GM18873 (cell line): ENCODE measurements at regions not wholly inside any gene's neighbourhood (a gene's known extent, or its start where the extent isn't known, plus 50 kb on each side); places are given as distances from the start of the nearest gene placed in this dataset.

ENCODE experiments used
- ATAC-seq: cut with Tn5 transposase; IDR thresholded peaks from one replicate; pipeline ENCODE4 v1.9.1; 2021; ENCODE audit warnings: mild to moderate bottlenecking, moderate library complexity, moderate number of reproducible peaks; ENCODE audit not compliant: unreplicated experiment, low FRiP score

GRCh38 chr1:201759194-201759815 lies 69.7 kb upstream of the IPO9 start:
- ATAC-seq, result no peak

GRCh38 chr1:201760516-201760915 lies 68.4 kb upstream of the IPO9 start:
- no peak for ATAC-seq

DNA sequence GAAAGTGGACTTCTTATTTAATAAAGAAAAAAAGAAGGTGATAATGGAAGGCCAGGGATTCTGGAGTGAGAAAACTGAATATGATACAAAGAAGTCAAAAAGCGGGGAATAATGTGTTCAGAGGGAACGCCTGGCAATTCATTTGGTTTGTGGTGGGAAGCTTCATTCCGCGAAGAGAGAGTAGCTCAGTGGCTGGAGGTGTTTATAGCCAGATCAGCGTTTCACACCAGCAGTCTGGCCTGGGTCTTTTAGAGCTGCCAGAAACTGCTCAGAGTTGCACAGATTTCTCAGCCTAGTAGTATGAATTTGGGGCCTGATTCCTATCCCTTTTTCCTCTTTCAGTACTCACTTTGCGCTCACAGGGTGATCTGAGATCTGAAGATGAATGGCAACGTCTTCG lies 67.8 kb upstream of the IPO9 start:
- ATAC-seq, result no peak

DNA sequence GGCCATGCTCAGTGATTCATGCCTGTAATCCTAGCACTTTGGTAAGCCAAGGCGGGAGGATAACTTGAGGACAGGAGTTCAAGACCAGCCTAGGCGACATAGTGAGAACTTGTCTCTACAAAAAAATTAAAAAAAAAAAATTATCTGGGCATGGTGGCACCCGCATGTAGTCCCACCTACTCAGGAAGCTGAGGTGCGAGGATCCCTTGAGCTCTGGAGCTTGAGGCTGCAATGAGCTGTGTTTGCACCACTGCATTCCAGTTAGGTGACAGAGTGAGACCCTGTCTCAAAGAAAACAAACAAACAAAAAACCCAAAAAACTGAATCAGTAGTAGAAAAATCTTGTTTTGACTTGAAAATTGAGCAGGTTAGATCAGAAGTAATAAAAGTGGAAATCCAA lies 67.1 kb upstream of the IPO9 start:
- ATAC-seq, result no peak

GRCh38 chr1:201762381-201762780 lies 66.6 kb upstream of the IPO9 start:
- no peak for ATAC-seq

DNA sequence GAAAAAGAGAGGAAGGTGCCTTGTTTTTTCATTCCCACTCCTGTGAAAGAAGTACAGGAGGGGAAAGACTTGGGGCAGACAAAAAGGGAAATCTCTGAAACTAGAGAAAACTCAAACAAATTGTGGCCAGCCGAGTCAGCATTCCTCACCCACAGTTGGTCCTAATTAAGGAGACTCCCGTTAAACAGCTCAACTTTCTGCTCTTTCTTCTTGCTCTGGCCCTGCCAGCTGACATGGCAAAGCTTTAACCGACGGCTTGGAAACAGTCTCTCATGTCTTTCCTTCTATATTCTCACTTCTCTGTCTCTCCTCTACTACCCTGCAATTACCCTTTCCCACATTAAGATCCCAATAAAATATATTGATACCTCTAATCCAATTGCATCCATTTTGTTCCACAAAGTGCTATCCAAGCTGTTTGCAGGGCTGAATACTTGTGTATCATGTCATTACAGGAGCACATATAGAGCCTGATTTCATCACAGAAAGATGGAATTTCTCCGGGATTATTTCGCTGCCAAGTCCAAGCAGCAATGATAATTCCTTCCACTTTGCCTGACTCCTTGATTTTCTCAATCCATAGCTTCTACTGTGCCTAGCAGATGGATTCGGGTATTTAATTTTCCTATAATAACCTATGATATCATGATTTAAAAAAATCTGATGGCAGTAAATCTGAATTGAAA lies 65.4 kb upstream of the IPO9 start:
- no peak for ATAC-seq

DNA sequence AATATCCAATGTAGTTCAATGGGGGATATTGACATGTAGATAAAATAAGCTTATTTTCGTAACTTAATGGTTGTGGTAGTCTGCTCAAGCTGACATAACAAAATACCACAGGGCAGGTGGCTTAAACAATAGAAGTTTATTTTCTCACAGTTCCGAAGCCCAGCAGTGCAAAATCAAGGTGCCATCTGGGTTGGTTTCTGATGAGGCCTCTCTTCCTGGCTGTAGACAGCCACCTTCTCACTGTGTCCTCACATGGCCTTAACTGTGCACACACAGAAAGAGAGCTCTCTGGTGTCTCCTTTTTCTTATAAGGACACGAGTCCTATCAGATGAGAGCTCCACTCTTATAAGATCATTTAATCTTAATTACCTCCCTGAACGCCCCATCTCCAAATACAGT lies 64.8 kb upstream of the IPO9 start:
- ATAC-seq, result no peak

GRCh38 chr1:201764579-201764978 lies 64.4 kb upstream of the IPO9 start:
- ATAC-seq, result no peak

DNA sequence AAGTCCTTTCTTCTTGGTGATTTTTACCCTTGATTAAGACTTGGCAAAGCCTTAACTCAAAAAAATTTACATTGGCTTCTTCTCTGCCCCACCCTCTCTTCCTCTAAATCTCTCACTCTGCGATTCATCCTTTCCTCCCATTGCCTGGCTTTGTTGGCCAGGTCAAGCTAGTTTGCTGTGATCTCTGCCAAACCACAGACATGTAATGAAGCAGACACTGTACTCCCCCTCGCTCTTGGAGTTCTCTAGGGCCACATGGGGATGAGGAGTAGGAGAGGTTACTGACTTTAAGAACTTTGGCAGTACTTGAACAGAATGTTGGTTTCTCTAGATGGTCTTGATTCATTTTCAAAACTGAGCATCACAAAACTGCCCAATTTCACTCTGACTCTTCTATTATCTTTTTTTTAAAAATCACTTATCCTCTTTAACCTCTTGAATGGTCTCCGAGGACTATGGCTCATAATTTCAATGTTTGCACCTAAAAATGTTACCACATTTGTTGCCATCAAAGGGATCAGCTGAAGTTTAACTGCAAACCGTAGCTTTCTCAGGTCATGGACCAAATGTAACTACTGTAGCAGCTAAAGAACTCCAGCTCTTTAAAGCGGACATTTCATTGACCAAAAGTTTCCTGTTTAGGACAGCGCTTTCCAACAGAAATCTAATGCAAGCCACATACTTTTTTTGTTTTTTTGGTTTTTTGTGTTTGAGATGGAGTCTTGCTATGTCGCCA lies 62.7 kb upstream of the IPO9 start:
- no peak for ATAC-seq

GRCh38 chr1:201767339-201767738 lies 61.6 kb upstream of the IPO9 start:
- no peak for ATAC-seq

DNA sequence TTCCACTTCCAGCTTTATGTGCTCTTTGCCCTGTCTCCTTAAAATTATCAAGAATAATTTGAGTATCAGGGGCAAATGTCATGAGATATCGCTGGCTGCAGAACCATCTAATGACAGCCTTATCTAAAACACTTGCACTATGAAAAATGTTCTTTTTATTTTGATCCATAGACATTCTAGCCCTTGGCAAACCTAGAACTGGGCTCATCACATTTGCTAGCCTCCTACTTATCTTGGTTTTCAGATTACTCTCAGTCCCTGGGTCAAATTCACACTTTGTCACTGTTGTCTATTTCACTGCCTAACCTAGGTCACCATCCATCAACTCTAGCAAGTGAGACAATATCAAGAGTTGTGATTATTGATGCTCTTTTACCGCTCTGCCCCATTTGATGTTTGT lies 59.9 kb upstream of the IPO9 start:
- no peak for ATAC-seq

GRCh38 chr1:201769966-201770365 lies 59.0 kb upstream of the IPO9 start:
- no peak for ATAC-seq

DNA sequence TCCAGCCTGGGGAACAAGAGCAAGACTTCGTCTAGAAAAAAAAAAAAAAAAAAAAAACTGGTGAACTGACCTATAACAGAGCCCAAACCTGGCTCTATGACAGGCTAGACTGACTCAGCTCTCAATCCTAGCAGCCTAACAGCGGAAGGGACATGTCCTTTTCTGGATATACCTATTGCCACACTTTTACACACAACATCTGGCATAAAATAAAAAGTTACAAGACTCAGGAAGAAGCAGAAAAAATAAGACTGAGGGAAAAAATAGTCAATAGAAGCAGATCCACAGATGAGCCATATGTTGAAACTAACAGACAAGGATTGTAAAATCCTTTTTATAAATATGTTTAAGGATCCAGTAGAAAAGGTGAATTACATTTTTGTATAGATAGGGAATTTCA lies 57.5 kb upstream of the IPO9 start:
- ATAC-seq, result no peak

DNA sequence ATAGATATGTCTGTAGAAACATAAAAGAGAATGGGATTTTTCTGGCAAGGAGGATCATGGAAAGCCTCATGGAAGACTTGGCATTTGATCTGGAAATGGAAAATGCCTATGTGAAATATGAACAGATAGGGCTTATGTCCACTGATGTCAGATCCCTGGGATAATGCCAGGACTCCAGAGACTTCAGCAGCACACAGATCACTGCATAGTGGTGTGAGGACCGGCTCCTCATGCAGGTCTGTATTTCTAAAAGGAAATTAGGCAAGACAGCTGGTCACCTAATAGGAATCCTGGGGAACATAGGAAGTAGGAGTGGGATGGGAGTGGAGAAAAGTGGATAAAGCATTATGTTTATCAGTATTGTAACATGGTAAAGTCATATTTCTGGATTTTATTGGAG lies 56.8 kb upstream of the IPO9 start:
- ATAC-seq, result no peak

DNA sequence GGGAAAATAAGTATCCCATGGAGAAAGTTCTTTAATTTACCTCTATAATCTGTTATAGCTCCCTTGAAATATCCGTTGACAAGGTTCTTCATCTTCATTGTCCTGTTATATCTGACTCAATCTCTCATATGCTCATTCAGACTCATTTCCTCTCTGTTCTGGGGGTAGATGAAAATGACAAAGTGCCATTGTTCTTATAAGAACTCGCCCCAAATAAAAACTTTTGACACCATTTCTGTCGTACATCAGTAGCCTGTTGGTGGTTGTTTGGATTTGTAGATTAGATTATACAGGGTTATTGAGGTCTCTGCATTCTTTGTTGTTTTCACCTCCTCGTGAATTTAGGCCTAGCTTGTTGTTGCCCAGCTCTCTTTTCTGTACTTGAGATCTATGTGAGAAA lies 55.2 kb upstream of the IPO9 start:
- no peak for ATAC-seq

- no peak for ATAC-seq
These were observed 54.6 kb upstream of the IPO9 start for GRCh38 chr1:201774224-201774982.

- ATAC-seq, result no peak
These were observed 54.0 kb upstream of the IPO9 start for GRCh38 chr1:201774983-201775344.

- ATAC-seq, result no peak
These were observed 53.6 kb upstream of the IPO9 start for GRCh38 chr1:201775380-201775779.

DNA sequence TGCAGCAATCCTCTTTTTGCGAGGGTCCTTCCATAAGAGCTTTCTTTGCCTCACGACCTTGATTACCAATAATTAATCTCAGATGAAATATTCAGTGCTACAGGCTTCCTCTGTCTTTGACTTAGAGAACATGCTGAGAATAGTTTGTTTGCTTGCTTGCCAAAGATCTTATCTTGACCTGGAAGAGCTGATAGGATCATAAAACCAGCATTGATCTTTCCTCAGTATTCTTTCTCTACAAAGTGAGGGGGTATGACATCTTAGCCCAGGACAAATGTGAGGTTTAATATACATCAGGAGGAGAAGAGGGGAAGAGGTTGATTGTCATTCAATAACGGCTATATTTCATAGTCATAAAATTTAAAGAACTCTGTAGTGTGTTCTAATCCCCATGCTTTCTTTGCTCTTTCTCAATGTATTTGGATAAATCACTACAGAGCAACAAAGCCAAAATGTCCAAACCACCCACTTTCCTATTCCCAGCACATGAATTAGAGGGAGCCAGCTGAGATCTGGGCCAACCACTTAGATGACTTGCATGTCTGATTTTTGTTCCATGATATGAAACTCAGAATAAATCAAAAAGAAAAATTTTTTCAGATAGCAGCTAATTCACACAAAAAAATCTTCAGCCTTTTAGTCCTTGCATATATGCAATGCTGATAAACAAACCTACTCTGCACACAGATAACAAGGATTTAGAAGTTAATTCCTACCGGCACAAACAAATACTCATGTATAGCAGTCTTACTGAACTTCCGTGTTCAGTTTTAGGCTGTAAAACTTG lies 50.5 kb upstream of the IPO9 start:
- no peak for ATAC-seq
